ENCODE measurements at regions not wholly inside any gene's neighbourhood (a gene's known extent, or its start where the extent isn't known, plus 50 kb on each side); places are given as distances from the start of the nearest gene placed in this dataset.

- H3K27ac ChIP-seq (ENCODE audit: low read depth, low read length) = no peak overlapping the region
- Mint-ChIP-seq H3K9me3 (ENCODE audit: unreplicated experiment) (peaks cover 1% of the 10 kb centered on the region), H3K27me3 (ENCODE audit: low read depth, unreplicated experiment) (peaks cover 85% of the 10 kb centered on the region), H3K36me3 (ENCODE audit: low read depth, unreplicated experiment) (no peaks in the 10 kb centered on the region), H3K4me1 (ENCODE audit: low read depth, unreplicated experiment) (peaks cover 13% of the 10 kb centered on the region), H3K27ac (ENCODE audit: unreplicated experiment) (no peak overlapping the region), H3K4me3 (ENCODE audit: unreplicated experiment) (peak overlapping the region; percentile 79)
- no peaks in the 10 kb centered on the region for H4K20me1 ChIP-seq (ENCODE audit: insufficient read depth, low read length)
- no peak overlapping the region for H3K9ac ChIP-seq (ENCODE audit: low read length)
- no peak overlapping the region for H2AFZ ChIP-seq (ENCODE audit: low read depth, low read length)
- no peaks in the 10 kb centered on the region for H3K4me1 ChIP-seq (ENCODE audit: insufficient read depth, low read length)
- H3K4me2 ChIP-seq (ENCODE audit: low read length) = no peak overlapping the region
- H3K4me3 ChIP-seq (ENCODE audit: insufficient read depth, low read depth, low read length) = no peak overlapping the region
- H3K36me3 ChIP-seq (ENCODE audit: insufficient read depth, low read length) = no peaks in the 10 kb centered on the region
- TF ChIP-seq EZH2 (IDR thresholded peaks at IDR 0.05; ENCODE audit: insufficient read depth, low read length) (peak; percentile 80), CTCF (IDR thresholded peaks at IDR 0.05; ENCODE audit: insufficient read depth, low read depth, low read length) (no peak)
- no peaks in the 10 kb centered on the region for H3K9me3 ChIP-seq (ENCODE audit: insufficient read depth, low read depth, low read length)
- no peak for FAIRE-seq
- DNase-seq (ENCODE audit: low read depth) = no peak
- H3K79me2 ChIP-seq (ENCODE audit: insufficient read depth, low read length) = no peaks in the 10 kb centered on the region
- H3K27me3 ChIP-seq (ENCODE audit: insufficient read depth, low read length) = peaks cover 47% of the 10 kb centered on the region
Measured at GRCh38 chr1:181318022-181318857, 165.1 kb upstream of the CACNA1E start.

DNA sequence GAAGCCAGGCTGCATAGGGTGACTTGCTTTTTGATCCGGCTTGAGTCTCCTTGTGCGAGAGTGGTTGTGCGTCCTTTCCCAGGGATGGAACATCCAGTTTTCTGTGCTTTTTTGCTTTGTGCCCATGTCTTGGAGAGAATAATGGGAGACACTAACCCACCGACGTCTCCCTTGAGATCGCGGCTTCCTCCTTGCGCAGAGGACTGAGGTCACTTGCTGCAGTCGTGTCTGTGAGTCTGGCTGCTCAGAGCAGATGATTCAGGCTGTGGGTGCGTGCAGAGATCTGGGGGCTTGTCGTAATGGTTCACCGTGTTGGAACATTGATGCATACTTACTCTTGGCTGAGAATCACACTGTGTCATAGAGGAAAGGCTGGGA is 164.5 kb upstream of the CACNA1E start:
- Histone ChIP-seq H3K27me3 (ENCODE audit: insufficient read depth, low read length) (peaks cover 46% of the 10 kb centered on the region), H4K20me1 (ENCODE audit: insufficient read depth, low read length) (no peaks in the 10 kb centered on the region)
- FAIRE-seq = no peak

More for the DNA sequence above, 164.5 kb upstream of the CACNA1E start:
- Histone ChIP-seq H3K4me3 (ENCODE audit: insufficient read depth, low read depth, low read length) (no peak overlapping the region), H3K36me3 (ENCODE audit: insufficient read depth, low read length) (no peaks in the 10 kb centered on the region), H3K9me3 (ENCODE audit: insufficient read depth, low read depth, low read length) (no peaks in the 10 kb centered on the region), H3K9ac (ENCODE audit: low read length) (no peak overlapping the region), H3K27ac (ENCODE audit: low read depth, low read length) (no peak overlapping the region), H2AFZ (ENCODE audit: low read depth, low read length) (no peak overlapping the region), H3K4me2 (ENCODE audit: low read length) (no peak overlapping the region), H3K79me2 (ENCODE audit: insufficient read depth, low read length) (no peaks in the 10 kb centered on the region), H3K4me1 (ENCODE audit: insufficient read depth, low read length) (no peaks in the 10 kb centered on the region)
- Mint-ChIP-seq H3K4me1 (ENCODE audit: low read depth, unreplicated experiment) (peaks cover 13% of the 10 kb centered on the region), H3K27ac (ENCODE audit: unreplicated experiment) (no peak overlapping the region), H3K27me3 (ENCODE audit: low read depth, unreplicated experiment) (peaks cover 85% of the 10 kb centered on the region), H3K9me3 (ENCODE audit: unreplicated experiment) (peaks cover 1% of the 10 kb centered on the region), H3K36me3 (ENCODE audit: low read depth, unreplicated experiment) (no peaks in the 10 kb centered on the region), H3K4me3 (ENCODE audit: unreplicated experiment) (peak overlapping the region; percentile 58)
- no peak for TF ChIP-seq EZH2 (IDR thresholded peaks at IDR 0.05; ENCODE audit: insufficient read depth, low read length)
- TF ChIP-seq CTCF (IDR thresholded peaks at IDR 0.05; ENCODE audit: insufficient read depth, low read depth, low read length) = no peak
- DNase-seq (ENCODE audit: low read depth) = no peak
